MM.1S (cell line): ENCODE measurements at regions not wholly inside any gene's neighbourhood (a gene's known extent, or its start where the extent isn't known, plus 50 kb on each side); places are given as distances from the start of the nearest gene placed in this dataset.

Source experiments
- EZH2 ChIP-seq: fragments of 300-600 bp; sonication (generic); optimal IDR thresholded peaks from 2 replicates; pipeline ENCODE3; 2017; ENCODE audit warnings: low read depth, mild to moderate bottlenecking, antibody characterized with exemption, low read length, mixed read lengths
- TF ChIP-seq, protein P1 (sequence below): fragments of 300-600 bp; sonication (generic); IDR thresholded peaks from 2 replicates; pipeline ENCODE4 v1.5.1; 2016; ENCODE audit warnings: antibody characterized with exemption, low read length, mixed read lengths

GRCh38 chr2:118697781-118698180, 149.7 kb downstream of the EN1 start:
- TF ChIP-seq, protein P1, sequence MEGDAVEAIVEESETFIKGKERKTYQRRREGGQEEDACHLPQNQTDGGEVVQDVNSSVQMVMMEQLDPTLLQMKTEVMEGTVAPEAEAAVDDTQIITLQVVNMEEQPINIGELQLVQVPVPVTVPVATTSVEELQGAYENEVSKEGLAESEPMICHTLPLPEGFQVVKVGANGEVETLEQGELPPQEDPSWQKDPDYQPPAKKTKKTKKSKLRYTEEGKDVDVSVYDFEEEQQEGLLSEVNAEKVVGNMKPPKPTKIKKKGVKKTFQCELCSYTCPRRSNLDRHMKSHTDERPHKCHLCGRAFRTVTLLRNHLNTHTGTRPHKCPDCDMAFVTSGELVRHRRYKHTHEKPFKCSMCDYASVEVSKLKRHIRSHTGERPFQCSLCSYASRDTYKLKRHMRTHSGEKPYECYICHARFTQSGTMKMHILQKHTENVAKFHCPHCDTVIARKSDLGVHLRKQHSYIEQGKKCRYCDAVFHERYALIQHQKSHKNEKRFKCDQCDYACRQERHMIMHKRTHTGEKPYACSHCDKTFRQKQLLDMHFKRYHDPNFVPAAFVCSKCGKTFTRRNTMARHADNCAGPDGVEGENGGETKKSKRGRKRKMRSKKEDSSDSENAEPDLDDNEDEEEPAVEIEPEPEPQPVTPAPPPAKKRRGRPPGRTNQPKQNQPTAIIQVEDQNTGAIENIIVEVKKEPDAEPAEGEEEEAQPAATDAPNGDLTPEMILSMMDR = no peak
- no peak for TF ChIP-seq EZH2
